KMS-11 (cell line): ENCODE measurements at regions not wholly inside any gene's neighbourhood (a gene's known extent, or its start where the extent isn't known, plus 50 kb on each side); places are given as distances from the start of the nearest gene placed in this dataset.

ENCODE experiments used
- H2AFZ ChIP-seq: fragments of 200-600 bp; sonication (generic); 2 replicates; pipeline ENCODE4 v1.6.1; 2016; ENCODE audit warnings: antibody characterized with exemption, mixed run types, low read depth
- H3K27ac ChIP-seq: fragments of 200-600 bp; sonication (generic); 2 replicates; pipeline ENCODE4 v1.6.1; 2016; ENCODE audit warnings: mild to moderate bottlenecking, mixed run types
- H3K27me3 ChIP-seq: fragments of 200-600 bp; sonication (generic); 2 replicates; pipeline ENCODE4 v1.6.1; 2017; ENCODE audit warnings: mild to moderate bottlenecking, low read depth, mixed run types, moderate library complexity; ENCODE audit not compliant: insufficient read depth
- H3K36me3 ChIP-seq: fragments of 200-600 bp; sonication (generic); 2 replicates; pipeline ENCODE4 v1.6.1; 2017; ENCODE audit warnings: mild to moderate bottlenecking, mixed run types; ENCODE audit not compliant: insufficient read depth
- H3K4me1 ChIP-seq: fragments of 200-600 bp; sonication (generic); 2 replicates; pipeline ENCODE4 v1.6.1; 2016; ENCODE audit warnings: mild to moderate bottlenecking, low read depth, mixed run types; ENCODE audit not compliant: poor library complexity, severe bottlenecking
- H3K4me2 ChIP-seq: fragments of 200-600 bp; sonication (generic); 2 replicates; pipeline ENCODE4 v1.7.0; 2016; ENCODE audit warnings: mild to moderate bottlenecking, mixed run types
- H3K4me3 ChIP-seq: fragments of 200-600 bp; sonication (generic); IDR thresholded peaks from 2 replicates; pipeline ENCODE4 v1.6.1; 2017; ENCODE audit warnings: low read depth, low read length, mixed read lengths; ENCODE audit not compliant: insufficient read depth
- H3K79me2 ChIP-seq: fragments of 200-600 bp; sonication (generic); 2 replicates; pipeline ENCODE4 v1.6.1; 2016; ENCODE audit warnings: low read depth, mixed run types; ENCODE audit not compliant: insufficient read depth
- H3K9ac ChIP-seq: fragments of 200-600 bp; sonication (generic); 2 replicates; pipeline ENCODE4 v1.6.1; 2016; ENCODE audit warnings: mild to moderate bottlenecking, mixed run types
- H4K20me1 ChIP-seq: fragments of 200-600 bp; sonication (generic); 2 replicates; pipeline ENCODE4 v1.6.1; 2016; ENCODE audit warnings: mild to moderate bottlenecking, mixed run types; ENCODE audit not compliant: insufficient read depth
- CTCF ChIP-seq: fragments of 200-600 bp; sonication (generic); conservative IDR thresholded peaks from 2 replicates; pipeline ENCODE4 v1.6.1; 2017; ENCODE audit warnings: low read depth, mild to moderate bottlenecking, antibody characterized with exemption, low read length, moderate library complexity, mixed read lengths

GRCh38 chr16:5509794-5510193, 412.2 kb upstream of the EEF2KMT start:
- Histone ChIP-seq H3K79me2 (no peaks in the 10 kb centered on the region), H3K9ac (no peak overlapping the region), H2AFZ (no peak overlapping the region), H3K27ac (no peak overlapping the region), H3K36me3 (no peaks in the 10 kb centered on the region), H3K27me3 (no peaks in the 10 kb centered on the region), H3K4me3 (no peak overlapping the region), H3K4me2 (no peak overlapping the region), H4K20me1 (no peaks in the 10 kb centered on the region), H3K4me1 (no peaks in the 10 kb centered on the region)
- no peak for TF ChIP-seq CTCF

DNA sequence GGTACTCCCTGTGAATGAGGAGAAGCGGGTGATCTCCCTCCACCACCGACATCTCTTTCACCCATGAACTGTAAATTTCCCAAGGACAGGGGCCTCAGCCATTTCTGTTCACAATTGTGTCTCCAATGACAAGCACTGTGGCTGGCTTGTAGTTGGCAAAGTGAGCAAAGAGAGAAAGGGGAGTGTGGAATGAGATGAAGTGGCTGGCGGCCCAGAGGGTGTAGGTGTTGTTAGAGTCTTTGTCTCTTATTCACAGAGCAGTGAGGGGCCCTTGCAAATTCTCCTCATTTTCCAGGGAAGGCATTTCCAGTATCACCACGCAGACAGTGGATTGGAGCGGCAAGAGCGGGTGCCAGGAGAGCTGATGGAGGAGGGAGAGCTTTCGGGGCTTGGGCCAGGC, 411.7 kb upstream of the EEF2KMT start:
- H2AFZ ChIP-seq, result no peak overlapping the region
- H3K79me2 ChIP-seq, result no peaks in the 10 kb centered on the region
- no peaks in the 10 kb centered on the region for H3K4me1 ChIP-seq
- no peak overlapping the region for H3K4me2 ChIP-seq
- no peak overlapping the region for H3K4me3 ChIP-seq
- H3K9ac ChIP-seq, result no peak overlapping the region
- H3K27me3 ChIP-seq, result no peaks in the 10 kb centered on the region
- no peaks in the 10 kb centered on the region for H4K20me1 ChIP-seq
- no peak overlapping the region for H3K27ac ChIP-seq
- no peak for TF ChIP-seq CTCF
- no peaks in the 10 kb centered on the region for H3K36me3 ChIP-seq

DNA sequence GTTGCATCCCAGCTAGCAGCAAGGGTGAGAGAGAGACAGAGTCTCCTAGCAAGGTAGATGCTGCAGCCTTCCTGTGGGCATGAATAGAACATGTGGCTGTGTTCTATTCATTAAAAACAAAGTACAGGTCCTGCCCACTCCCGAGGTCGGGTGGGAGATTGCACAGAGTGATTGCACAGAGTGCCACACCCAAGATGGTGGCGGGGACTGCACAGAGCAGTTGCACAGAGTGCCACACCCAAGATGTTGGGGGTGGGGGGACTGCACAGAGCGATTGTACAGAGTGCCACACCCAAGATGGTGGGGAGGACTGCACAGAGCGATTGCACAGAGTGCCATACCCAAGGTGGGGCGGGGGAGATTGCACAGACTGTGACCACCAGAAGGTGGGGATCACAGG, 410.8 kb upstream of the EEF2KMT start:
- no peaks in the 10 kb centered on the region for H4K20me1 ChIP-seq
- no peak overlapping the region for H3K4me2 ChIP-seq
- no peaks in the 10 kb centered on the region for H3K79me2 ChIP-seq
- no peaks in the 10 kb centered on the region for H3K4me1 ChIP-seq
- no peak overlapping the region for H2AFZ ChIP-seq
- H3K27me3 ChIP-seq, result no peaks in the 10 kb centered on the region
- no peak overlapping the region for H3K27ac ChIP-seq
- H3K4me3 ChIP-seq, result no peak overlapping the region
- no peak for TF ChIP-seq CTCF
- H3K9ac ChIP-seq, result no peak overlapping the region
- H3K36me3 ChIP-seq, result no peaks in the 10 kb centered on the region

- H2AFZ ChIP-seq, result no peak overlapping the region
- no peak for TF ChIP-seq CTCF
- H3K27me3 ChIP-seq, result no peaks in the 10 kb centered on the region
- H3K79me2 ChIP-seq, result no peaks in the 10 kb centered on the region
- no peak overlapping the region for H3K4me3 ChIP-seq
- H3K4me1 ChIP-seq, result no peaks in the 10 kb centered on the region
- H3K9ac ChIP-seq, result no peak overlapping the region
- no peaks in the 10 kb centered on the region for H4K20me1 ChIP-seq
- H3K36me3 ChIP-seq, result no peaks in the 10 kb centered on the region
- H3K27ac ChIP-seq, result no peak overlapping the region
- no peak overlapping the region for H3K4me2 ChIP-seq
These were observed 408.4 kb upstream of the EEF2KMT start for GRCh38 chr16:5506021-5506420.
